HG02642 (cell line): ENCODE measurements at regions not wholly inside any gene's neighbourhood (a gene's known extent, or its start where the extent isn't known, plus 50 kb on each side); places are given as distances from the start of the nearest gene placed in this dataset.

ENCODE experiments used
- ATAC-seq: cut with Tn5 transposase; IDR thresholded peaks from one replicate; pipeline ENCODE4 v1.9.1; 2021; ENCODE audit warnings: mild to moderate bottlenecking; ENCODE audit not compliant: unreplicated experiment, poor library complexity

DNA sequence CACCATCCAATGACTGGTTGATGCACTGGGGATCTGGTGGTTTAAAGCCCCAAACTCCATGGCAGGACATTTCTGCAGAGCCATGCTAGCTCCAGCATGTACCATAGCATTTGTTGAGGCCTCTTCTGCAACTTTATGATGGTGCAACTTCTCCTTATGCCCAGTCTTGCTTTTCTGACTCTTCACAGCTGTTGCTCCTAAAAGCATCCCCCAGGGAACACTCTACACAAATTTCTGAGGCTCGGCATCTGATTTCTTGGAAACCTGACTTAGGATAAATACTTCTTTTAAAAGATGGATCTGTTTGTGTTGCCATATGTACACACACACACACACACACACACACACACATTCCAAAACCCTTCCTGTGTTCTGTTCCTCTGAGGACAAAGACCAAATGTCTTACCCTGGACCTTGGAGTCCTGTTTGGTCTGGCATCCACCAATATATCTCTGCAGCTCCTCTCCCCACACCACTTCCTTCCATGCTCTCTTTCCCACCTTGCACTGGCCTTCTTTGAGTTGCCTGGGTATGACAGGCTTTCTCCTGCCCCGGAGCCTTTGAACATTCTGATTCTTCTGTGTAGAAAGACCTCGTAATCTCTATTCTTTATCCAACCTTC, 388.5 kb upstream of the ZNF507 start:
- no peak for ATAC-seq

DNA sequence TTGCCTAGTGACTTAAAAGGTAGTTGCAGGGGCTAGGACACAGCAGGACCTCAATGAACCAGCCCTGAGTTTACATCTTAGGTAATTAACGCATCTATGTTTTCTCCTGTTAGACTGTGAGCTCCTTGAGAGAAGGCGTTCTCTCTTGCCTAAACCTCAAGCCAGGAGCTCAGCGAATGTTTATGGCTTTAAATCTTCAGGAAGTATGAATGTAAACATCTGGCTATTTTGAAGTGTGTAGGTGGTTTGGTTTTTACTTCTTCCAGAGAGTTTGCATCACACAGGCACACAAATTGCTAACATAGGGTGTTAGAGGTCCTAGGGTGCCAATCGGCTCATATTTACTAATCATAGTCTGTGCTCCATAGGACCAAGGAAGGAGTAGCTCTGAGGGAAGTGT, 387.7 kb upstream of the ZNF507 start:
- no peak for ATAC-seq

DNA sequence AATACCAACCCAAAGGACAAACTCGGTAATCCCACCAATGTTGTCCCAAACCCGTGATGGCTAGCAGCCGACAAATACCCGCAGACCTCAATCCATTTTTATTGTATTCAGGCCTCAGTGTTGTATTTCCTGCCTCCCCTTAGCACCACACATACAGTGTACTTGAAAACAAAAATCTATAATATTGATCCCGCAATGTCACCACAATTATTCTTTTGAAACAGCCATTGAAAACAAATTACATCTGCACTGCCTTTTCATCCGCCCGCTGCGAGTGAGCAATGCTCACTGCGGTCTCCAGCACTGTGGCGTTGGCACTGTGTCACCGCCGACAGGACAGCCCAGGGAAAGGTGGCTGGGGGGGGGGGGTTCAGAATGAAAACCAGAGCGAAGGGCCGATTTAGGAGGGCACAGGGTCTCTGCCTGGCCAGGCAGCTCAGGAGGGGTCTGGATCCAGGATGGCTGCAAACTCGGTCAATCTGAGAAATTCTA, 385.8 kb upstream of the ZNF507 start:
- no peak for ATAC-seq

DNA sequence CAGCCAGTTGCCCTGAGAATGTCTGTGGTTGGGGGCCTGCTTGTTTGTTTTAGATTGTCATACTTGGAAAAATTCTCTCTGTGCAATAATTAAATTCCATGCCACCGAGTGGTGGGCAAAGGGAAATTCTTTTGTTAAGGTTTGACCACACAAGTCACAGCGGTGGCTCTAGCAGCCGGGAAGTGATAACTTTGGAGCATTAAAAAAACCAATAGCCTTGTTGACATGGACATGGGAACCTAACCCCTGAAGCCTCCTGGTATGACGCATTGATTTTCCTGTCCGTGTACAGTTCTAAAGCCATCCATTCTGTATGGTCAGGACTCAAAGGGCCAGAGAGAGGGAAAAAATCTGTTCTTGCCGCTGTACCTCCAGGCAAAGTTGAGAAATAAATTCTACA, 384.9 kb upstream of the ZNF507 start:
- no peak for ATAC-seq

GRCh38 chr19:31961191-31961590, 384.2 kb upstream of the ZNF507 start:
- no peak for ATAC-seq

- ATAC-seq = no peak
Observed at GRCh38 chr19:31961667-31962066, 383.7 kb upstream of the ZNF507 start.

GRCh38 chr19:31962561-31962996, 382.8 kb upstream of the ZNF507 start:
- no peak for ATAC-seq

GRCh38 chr19:31963746-31964145, 381.7 kb upstream of the ZNF507 start:
- no peak for ATAC-seq

DNA sequence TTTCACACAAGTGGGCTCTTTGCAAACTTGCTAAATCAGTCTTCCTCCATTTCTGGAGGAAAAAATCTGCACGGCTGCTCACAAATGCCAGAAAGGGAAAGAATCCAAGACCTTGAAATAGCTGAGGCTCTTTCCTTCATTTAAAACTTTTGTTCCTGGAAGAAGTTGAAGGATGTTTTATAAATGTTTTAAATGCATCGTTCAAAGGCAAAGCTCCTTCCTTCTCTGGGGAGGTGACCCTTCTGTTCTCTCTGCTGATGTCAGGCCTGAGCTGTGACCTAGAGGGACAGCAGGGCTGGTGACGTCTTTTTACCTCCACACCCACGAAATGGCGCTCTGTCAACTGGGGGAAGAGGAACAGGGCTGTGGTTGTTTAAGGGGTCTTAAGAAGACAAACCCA, 376.4 kb upstream of the ZNF507 start:
- no peak for ATAC-seq

DNA sequence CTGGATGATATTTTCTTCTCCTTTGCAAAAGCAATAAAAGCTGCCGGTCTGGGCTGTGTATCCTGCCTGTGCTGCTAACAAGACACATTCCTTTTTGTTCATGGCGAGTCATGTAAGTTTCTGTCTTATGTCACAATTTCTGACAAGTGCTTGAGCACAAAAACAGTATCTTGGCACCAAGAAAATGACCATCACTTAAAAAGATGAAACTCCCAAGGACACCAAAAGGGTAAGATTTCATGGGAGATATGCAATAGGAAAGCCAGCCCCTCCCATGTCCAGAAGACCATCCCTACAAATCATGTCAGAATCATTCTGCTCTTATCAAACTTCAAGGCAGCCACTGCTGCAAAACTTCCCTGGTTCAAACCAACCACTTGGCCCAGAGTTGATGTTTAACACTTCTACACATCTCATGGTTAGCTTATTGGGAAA, 375.4 kb upstream of the ZNF507 start:
- no peak for ATAC-seq

- no peak for ATAC-seq
Observed at GRCh38 chr19:31974290-31974689, 371.1 kb upstream of the ZNF507 start.

DNA sequence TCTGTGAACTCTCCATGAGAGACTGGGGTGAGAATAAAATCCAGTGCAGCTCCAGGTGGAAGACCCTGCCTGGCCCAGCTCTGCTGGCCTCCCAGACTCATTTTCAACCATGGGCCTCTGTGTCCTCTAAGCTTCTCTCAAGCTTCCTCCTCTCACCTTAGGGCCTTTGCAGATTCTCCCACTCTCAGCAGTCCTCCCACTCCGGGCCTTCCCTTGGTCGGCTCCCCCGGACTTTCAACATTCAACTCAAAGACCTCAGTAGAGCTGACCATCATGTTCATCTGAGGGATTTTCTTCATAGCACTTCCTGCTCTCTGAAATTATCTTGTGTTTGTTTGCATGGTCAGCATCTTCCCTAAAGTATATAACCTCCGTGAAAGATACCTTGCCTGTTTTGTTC, 370.5 kb upstream of the ZNF507 start:
- ATAC-seq = no peak

GRCh38 chr19:31975461-31975860, 369.9 kb upstream of the ZNF507 start:
- ATAC-seq = no peak

DNA sequence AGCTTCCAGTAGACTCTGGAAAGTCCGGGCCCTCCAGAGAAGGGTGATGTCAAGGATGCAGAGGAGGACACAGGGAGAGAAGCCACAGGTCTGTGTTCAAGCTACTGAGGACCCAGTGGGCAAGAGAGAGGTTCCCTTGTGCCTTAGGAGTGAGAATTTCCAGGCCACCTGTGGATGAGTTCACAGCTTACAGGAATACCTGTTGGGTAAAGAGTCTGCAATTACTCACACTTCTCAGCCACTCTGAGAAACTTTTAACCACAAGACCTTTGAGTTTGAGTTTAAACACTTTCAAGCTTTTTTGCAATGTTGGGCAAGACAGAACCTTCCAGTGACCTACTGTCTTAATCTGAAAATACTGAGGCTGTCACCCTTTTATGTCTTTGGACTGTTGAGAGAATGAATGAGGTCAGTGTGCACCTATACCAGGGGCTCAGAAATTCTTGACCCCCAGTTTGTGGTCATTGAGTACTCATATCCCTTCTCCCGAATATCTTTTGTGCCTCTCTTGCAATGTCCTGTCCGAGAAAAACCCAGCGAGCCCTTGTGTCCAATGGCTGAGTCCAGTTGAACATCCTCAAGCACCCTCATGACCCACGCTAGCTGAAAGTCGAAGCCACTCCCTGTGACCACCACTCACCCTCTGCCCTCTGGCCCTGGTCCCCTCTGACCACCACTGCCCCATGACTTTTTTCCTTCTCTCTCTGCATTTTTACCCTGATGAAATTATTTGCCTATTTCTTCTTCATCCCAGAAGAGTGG, 368.5 kb upstream of the ZNF507 start:
- no peak for ATAC-seq

DNA sequence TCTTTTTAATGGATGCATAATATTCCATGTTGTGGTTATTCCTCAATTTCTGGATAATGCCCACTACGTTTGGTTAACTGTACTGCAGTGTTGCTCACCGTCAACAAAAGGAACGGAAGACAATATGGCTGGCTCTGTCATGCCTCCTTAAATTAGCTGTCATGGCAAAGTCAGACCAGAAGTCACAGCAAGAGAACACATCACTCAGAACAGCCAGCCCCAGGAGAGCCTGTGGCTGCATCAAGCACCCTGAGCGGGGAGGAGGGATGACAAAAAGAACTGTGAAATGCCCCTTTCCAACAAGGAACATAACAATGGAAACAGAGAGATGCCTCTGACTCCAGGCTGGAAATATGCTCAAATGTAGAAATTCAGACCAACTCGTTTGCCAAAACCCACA, 366.0 kb upstream of the ZNF507 start:
- no peak for ATAC-seq

GRCh38 chr19:31979949-31980670, 365.3 kb upstream of the ZNF507 start:
- ATAC-seq = no peak

- no peak for ATAC-seq
Observed at GRCh38 chr19:31980796-31981195, 364.6 kb upstream of the ZNF507 start.

- no peak for ATAC-seq
Observed at GRCh38 chr19:31981545-31981944, 363.9 kb upstream of the ZNF507 start.

DNA sequence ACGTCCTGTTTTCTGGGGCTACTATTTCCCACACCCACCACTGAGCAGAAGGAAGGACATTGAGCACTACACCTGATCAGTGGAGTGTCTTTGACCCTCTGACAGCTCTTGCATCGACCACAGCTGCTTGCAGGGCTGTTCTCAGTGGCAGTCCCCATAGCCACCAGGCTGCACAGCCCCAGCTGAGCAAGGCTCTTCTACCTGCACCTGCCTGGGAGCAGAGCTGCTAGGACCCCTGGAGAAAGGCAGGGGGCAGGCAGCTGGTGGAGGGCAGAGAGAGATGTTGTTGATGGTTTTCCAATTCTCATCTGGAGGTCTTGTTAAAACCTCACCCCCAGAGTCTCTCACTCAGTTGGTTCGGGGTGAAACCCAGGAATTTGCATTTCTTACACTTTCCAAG, 361.8 kb upstream of the ZNF507 start:
- ATAC-seq = no peak

DNA sequence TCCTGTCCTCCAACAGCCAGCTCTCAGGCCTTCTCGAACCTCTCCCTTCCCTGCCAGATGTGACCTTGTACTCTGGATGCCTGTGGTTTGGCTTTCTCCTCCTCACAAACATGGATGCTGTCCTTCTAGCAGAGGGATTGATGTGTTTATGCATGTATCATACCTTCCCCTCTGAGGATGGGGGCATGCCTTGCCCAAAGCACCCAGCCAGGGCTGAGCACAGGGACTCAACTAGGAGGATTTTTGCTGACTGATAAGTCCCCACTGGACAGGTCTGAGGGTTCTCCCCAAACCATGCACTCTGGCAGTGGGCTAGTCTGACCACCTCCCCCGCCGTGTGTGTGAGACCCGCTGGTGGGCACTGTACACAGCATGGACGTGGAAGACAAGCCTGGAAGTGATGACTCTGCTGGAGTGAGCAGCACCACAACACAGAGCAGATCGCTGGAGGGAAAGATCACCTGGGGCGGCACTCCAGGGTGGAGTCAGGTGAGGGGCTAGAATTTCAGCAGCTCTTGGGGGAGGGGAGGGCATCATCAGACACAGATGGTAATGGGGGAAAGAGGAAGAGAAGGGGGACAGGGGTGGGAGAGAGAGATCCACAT, 360.3 kb upstream of the ZNF507 start:
- ATAC-seq = no peak

- ATAC-seq = no peak
Observed at GRCh38 chr19:31986951-31987350, 358.5 kb upstream of the ZNF507 start.
